HL-60 (cell line): ENCODE measurements at regions not wholly inside any gene's neighbourhood (a gene's known extent, or its start where the extent isn't known, plus 50 kb on each side); places are given as distances from the start of the nearest gene placed in this dataset.

Experiments used
- DNase-seq, 2 experiments: peaks; one replicate each; pipeline ENCODE4 v3.0.0-alpha.2; 2010 to 2020; ENCODE audit warnings: low read depth in 1 of 2, low spot score in 1 of 2
- H3K27ac ChIP-seq: fragments of 250-450 bp; sonication (Bioruptor Pico); replicated peaks from 2 replicates; pipeline ENCODE4 v1.5.1; 2020; ENCODE audit warnings: mild to moderate bottlenecking, moderate library complexity
- H3K27me3 ChIP-seq: fragments of 250-450 bp; sonication (Bioruptor Pico); 2 replicates; pipeline ENCODE4 v1.5.1; 2021; ENCODE audit warnings: mild to moderate bottlenecking, moderate library complexity; ENCODE audit not compliant: insufficient read depth, poor library complexity, severe bottlenecking
- H3K4me3 ChIP-seq: replicated peaks from 2 replicates; pipeline ENCODE4 v1.5.1; 2011; ENCODE audit warnings: mild to moderate bottlenecking, control low read depth, low read length; ENCODE audit not compliant: insufficient read depth
- CTCF ChIP-seq: IDR thresholded peaks from one replicate; pipeline ENCODE4 v1.5.1; 2011; ENCODE audit warnings: low read length, control low read depth, inconsistent platforms; ENCODE audit not compliant: insufficient read depth
- GABPA ChIP-seq: IDR thresholded peaks from 2 replicates; pipeline ENCODE4 v1.6.1; 2012; ENCODE audit warnings: low read depth
- POLR2AphosphoS5 ChIP-seq: IDR thresholded peaks from 2 replicates; pipeline ENCODE4 v1.6.1; 2012; ENCODE audit warnings: low read depth
- REST ChIP-seq: IDR thresholded peaks from 2 replicates; pipeline ENCODE4 v1.6.1; 2012; ENCODE audit warnings: low read depth; ENCODE audit not compliant: insufficient replicate concordance
- SPI1 ChIP-seq: IDR thresholded peaks from 2 replicates; pipeline ENCODE4 v1.6.1; 2012; ENCODE audit warnings: low read depth, mild to moderate bottlenecking, borderline replicate concordance

GRCh38 chr9:8134635-8135034 lies 335.1 kb upstream of the DMAC1 start:
- H3K27me3 ChIP-seq: no peaks in the 10 kb centered on the region
- no peak for DNase-seq
- TF ChIP-seq GABPA: no peak
- no peak for TF ChIP-seq REST
- no peak for TF ChIP-seq CTCF
- no peak for TF ChIP-seq POLR2AphosphoS5
- no peak for TF ChIP-seq SPI1
- no peak overlapping the region for H3K4me3 ChIP-seq
- no peak overlapping the region for H3K27ac ChIP-seq

- H3K27me3 ChIP-seq: no peaks in the 10 kb centered on the region
- no peak overlapping the region for H3K4me3 ChIP-seq
- no peak for TF ChIP-seq SPI1
- no peak for TF ChIP-seq POLR2AphosphoS5
- no peak for TF ChIP-seq CTCF
- TF ChIP-seq GABPA: no peak
- no peak for TF ChIP-seq REST
- DNase-seq: no peak
- no peak overlapping the region for H3K27ac ChIP-seq
These were observed 334.0 kb upstream of the DMAC1 start for GRCh38 chr9:8133606-8134005.

DNA sequence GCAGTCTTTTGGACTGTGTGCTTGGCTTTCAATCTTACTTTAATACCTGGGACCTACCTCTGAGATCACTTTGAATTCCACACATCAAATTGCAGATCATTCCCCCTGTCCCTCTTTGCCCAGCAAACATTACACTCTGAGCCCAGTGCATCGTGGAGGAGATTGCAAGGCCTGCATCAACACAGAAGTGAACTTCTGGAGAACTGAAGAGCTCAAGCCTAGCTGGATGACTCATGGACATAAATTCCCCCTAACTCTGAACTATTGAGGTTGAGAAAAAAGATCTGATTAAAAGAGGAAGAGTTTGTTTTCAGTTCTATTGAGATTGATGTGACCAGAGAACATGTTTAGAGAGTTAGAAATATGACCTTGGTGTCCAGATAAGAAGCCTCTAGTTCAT lies 316.0 kb upstream of the DMAC1 start:
- H3K27me3 ChIP-seq: no peaks in the 10 kb centered on the region
- TF ChIP-seq REST (no peak), GABPA (no peak), SPI1 (no peak), POLR2AphosphoS5 (no peak), CTCF (no peak)
- no peak for DNase-seq
- H3K4me3 ChIP-seq: no peak overlapping the region
- no peak overlapping the region for H3K27ac ChIP-seq
